ENCODE measurements at regions not wholly inside any gene's neighbourhood (a gene's known extent, or its start where the extent isn't known, plus 50 kb on each side); places are given as distances from the start of the nearest gene placed in this dataset.

- DNase-seq (ENCODE audit: low read depth): no peak
These were observed 105.7 kb upstream of the KCNJ15 start for GRCh38 chr21:38151021-38151645.

DNA sequence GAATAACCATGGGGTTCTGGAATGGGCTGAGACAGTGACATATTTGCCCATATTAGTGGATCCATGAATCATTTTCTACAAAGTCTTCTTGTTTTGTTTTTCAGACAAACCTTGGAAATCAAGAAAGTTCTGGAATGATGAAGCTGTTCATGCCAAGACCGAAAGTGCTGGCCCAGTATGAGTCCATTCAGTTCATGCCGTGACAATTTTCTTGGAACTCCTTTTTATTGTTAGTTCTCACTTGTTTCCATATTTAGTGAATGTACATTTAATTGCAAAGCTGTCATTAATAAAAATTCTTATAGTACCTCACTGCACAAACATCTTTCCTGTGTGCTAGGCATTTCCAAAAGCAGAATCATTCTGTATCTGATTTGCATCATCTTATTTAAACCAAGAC, 100.6 kb upstream of the KCNJ15 start:
- DNase-seq (ENCODE audit: low read depth): no peak

DNA sequence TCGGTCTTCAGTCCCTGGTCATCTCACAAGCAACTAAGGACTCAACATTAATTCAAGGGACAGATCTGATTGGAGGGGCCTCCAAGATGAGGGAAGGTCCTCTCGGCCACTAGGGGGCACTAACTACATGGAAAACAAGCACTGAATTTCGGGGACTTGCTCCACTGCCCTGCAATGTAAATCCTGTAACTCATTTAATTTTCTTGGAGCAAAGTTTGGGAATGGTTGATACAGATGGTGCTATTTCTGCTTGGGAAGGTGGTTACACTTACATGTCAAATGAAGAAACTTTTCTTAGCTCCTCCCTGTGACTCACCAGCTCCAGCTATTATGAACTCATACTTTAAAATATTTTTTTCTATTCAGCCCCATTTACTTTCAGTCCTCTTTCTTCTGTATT, 97.4 kb upstream of the KCNJ15 start:
- peak; percentile 72 for DNase-seq (ENCODE audit: low read depth)

DNA sequence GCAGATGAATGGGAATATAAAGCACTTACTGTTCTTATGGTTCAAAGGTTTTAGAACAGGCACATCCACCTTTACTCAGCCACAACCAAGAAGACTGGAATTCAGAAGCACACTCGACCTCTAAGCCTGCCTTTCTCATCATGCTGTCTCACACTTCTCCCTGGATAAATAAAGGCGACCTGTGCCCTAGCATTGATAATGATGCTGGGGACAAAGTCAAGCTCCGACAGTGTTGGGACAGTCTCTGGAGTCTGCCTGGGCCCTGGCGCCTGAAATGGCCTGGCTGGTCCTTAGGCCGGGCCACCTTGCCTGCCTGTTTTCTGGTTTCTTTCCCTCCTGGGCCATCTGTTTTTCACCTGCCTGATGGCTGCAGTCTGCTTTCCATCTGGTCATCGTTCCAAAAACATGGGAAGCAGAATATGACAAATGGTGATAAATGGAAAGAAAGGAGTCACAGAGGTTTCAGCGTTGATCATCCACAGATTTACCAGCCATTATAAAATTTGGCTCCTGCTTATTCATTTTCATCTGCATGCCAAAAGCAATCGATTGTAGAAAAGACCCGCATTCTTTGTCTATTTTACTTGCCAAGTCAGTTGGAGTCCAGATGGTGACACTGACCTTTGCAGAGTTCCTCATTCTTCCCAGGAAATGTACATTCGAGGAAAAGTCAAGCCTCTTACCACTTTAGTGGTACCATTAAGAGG, 91.2 kb upstream of the KCNJ15 start:
- DNase-seq (ENCODE audit: low read depth): peak; percentile 71

DNA sequence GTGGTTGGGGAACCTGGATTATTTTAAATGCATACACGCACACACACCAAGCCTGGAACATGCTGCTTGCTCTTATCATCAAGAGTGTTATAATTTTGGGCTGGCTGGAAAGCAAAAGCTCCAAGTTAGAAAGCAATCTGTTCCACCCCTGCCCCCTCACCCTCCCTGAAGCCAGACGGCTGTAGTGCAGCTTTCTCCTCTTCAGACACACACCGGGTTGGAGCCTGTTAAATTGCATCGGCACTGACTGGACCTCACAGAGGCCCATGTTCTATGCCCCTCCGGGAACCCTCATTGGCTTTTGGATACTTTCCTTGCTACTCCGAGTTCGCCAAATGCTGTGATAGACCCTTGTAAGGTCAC, 90.6 kb upstream of the KCNJ15 start:
- no peak for DNase-seq (ENCODE audit: low read depth)

DNA sequence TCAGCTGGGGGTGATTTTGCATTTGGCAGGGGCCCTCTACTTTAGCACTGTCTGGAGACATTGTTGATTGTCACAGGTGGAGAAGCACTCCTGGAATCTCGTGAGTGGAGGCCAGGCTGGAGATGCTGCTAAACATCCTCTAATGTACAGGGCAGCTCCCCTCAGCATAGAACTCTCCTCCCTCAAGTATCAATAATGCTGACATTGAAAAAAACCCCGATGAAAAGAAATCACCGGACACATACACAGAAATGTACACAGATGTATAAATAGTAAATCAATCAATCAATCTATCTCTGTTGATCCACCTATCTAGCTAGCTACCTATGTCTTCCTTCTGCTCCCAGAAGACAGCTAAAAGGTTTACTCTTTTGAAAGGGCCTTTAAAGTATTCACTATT, 89.4 kb upstream of the KCNJ15 start:
- no peak for DNase-seq (ENCODE audit: low read depth)

GRCh38 chr21:38170283-38170682, 86.5 kb upstream of the KCNJ15 start:
- DNase-seq (ENCODE audit: low read depth): peak; percentile 84

- no peak for DNase-seq (ENCODE audit: low read depth)
These were observed 85.8 kb upstream of the KCNJ15 start for GRCh38 chr21:38170704-38171682.

- DNase-seq (ENCODE audit: low read depth): peak; percentile 90
These were observed 85.0 kb upstream of the KCNJ15 start for GRCh38 chr21:38171723-38172344.

DNA sequence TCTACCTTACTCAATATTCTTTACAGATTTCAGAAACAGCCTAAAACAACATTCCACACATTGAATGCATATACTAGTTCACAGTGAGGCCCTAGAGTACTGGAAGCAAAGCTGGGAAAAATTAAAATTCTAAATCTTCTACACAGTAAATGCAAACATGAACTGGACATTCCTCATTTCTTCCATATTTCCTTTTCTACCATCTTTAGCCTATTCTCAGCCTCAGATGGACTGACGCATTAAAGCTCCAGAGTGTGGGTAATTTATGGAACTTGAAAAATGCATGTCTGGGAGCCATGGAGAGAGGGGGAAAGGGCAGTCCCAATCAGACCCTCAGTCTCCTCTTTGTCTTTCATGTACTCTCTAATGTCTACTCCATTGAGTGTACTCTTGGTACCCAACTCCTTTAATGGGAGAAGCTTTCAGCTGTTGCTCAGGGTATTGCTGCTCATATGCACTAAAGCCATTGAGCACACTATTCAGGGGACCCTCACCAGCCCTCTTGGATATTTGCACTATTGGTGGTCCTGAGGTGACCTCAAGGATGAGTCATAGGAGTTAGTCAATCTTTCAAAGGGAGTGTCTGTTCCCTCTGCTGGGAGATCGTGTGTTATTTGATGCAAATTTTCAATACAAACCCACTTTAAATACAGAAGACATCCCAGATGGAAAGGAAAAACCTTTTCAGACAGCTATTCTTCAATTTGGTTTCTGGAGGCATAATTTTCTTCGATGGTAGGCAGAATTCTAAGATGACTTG, 83.3 kb upstream of the KCNJ15 start:
- peak; percentile 28 for DNase-seq (ENCODE audit: low read depth)

DNA sequence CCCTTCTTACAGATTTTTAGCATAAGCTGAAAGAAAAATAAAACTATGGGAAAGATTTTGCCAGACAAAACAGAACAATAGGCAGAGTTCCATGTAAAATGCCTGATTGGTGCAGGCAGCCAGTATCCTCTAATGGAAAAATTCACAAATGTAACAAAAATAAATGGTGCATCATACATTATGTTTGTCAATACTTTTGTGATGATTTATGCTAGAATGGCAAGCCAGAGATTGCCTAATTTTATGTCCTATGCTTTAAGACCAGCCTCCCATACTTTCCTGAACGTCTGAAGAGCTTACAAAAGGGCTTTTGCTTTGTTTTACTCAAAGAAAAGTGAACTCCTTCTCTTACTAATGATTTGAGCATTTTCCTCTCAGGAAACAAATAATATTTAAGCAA, 81.5 kb upstream of the KCNJ15 start:
- DNase-seq (ENCODE audit: low read depth): no peak

DNA sequence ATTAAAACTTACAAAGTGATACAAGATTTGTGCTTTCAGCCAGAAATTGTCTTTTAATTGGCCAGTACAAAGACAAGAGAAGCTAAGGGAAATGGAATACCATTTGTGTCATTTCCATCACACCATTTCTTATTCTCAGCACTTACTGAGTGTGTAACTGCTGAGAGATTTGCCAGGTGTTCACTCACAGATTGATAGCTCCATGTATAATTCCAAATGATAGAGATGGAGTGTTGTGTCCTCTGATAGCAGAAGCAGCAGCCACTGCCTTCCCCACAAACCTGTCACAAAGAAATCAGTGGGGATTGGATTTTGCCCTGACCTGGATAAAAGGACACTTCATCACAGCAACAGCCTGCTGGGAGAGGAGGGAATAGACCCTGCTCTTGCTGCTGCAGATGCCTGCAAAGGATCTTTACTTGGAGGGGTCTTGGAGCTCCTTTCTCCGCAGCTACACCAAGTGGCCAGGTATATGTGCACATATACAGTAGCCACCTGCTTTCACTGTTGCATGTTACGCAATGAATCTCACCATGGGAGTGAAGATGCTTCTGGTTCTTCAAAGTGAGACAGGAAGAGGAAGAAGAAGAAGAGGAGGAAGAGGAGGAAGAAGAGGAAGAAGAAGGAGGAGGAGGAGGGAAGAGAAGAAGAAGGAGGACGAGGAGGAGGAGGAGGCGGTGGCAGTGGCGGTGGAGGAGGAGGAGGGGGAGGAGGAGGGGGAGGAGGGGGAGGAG, 78.7 kb upstream of the KCNJ15 start:
- no peak for DNase-seq (ENCODE audit: low read depth)

DNA sequence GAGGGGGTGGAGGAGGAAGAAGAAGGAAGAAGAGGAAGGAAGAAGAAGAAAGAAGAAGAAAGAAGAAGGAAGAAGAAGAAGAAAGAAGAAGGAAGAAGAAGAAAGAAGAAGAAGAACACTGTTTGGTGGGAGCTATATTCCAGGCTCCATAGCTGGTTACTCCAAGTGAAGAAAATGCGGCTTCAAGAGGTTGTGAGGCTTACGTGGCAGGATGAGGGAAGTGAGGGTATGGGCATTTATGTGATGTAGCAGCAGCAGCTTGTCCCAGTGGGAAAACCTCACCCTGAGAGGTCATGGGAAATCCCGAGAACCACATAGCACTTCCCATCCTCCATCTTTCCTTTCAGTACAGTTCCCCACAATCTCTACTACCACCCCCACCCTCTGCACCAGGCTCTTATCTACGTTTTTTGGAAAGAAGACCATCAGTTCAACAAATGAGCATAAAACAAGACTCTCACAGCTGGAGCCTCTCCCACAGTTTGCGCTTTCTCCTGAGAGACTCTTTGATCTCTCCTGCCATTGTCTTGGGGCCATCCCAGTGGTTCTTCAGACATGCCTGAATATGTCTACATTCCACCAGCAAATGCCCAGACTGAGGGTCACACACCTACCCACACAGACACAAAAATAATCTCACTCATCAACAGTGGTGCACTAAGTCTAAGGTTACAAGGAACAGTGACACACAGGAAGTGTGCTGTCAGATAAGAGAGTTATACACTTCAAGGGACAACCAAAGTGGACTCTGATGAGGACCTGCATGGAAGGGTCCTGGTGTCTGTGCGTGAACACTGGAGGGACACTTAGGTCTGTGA, 77.9 kb upstream of the KCNJ15 start:
- peak; percentile 49 for DNase-seq (ENCODE audit: low read depth)

DNA sequence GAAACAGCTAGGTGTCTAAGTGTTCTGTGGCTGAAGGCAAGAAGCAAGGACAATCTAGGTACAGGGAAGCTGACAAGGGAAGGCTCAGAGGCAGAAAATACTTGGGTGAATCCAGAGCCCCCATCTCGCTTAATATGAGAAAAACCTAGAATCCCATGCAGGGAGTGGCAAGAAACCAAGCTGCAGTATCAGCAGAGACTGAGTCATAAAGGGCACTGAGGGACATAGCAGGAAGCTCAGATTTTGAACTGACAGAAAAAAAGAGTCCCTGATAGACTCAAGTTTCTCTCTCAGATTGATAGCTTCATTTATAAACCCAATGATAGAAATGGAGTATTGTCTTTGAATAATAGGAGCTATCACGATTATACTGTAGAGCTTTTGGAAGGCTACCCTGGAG, 77.3 kb upstream of the KCNJ15 start:
- peak; percentile 55 for DNase-seq (ENCODE audit: low read depth)

DNA sequence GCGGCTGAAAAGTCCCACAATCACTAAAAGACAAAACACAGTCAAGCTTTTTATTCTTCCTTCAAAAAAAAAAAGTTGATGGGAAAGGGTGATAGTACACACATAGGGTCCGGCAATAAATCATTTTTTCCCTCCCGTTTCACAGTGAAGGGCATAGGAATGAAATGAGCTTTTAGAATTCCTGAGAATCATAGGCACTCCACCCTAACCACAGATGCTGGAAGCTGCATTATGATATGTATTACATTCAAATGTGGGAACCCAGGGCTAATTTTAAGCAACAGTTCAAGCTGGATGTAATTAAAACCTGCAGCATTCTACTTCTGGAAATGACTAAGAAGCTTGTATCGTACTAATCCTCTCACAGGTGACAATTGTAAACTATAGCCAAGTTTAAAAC, 75.7 kb upstream of the KCNJ15 start:
- DNase-seq (ENCODE audit: low read depth): peak; percentile 77

DNA sequence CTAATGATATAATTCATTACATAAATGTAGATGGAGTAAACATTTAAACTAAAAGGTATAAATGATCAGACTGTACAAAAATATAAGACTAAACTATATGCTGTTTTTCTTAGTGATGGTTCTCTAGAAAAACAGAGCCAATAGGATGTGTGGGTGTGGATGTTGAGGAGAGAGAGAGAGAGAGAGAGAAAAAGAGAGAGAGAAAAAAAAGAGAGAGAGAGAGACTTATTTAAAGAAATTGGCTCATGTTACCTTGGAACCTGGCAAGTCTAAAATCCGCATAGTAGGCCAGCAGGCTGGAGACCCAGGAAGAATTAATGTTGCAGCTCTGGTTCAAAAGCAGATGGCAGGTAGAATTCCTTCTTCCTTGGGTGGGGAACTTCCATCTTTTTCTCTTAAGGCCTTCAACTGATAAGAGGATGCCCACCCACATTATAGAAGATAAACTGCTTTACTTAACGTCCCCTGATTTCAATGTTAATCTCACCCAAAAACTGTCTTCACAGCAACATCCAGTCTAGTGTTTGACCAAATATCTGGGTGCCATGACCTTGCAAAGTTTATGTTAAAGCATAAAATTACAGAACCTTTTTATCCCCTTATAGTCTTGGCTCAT, 74.3 kb upstream of the KCNJ15 start:
- no peak for DNase-seq (ENCODE audit: low read depth)

GRCh38 chr21:38183961-38184360, 72.8 kb upstream of the KCNJ15 start:
- no peak for DNase-seq (ENCODE audit: low read depth)

- no peak for DNase-seq (ENCODE audit: low read depth)
These were observed 70.0 kb upstream of the KCNJ15 start for GRCh38 chr21:38186661-38187270.

- no peak for DNase-seq (ENCODE audit: low read depth)
These were observed 68.8 kb upstream of the KCNJ15 start for GRCh38 chr21:38188037-38188436.
